ENCODE measurements at regions not wholly inside any gene's neighbourhood (a gene's known extent, or its start where the extent isn't known, plus 50 kb on each side); places are given as distances from the start of the nearest gene placed in this dataset.

DNA sequence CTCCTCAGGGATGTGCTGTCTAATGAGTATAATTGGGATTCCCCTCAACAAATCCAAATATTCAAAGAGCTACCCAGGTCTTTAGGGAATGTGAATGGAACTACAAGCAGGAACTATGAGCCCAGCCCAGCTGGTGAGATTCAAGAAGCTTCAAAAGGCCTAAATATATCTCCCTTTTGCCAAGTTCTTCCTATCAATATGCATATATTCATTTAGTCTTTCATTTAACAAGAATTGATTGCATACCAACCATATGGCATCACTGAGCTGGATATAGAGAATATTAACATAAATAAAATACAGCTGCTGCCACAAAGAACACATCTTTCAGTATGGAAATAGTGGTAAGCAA, 58.9 kb upstream of the PRSS23 start:
- TF ChIP-seq, protein P1, sequence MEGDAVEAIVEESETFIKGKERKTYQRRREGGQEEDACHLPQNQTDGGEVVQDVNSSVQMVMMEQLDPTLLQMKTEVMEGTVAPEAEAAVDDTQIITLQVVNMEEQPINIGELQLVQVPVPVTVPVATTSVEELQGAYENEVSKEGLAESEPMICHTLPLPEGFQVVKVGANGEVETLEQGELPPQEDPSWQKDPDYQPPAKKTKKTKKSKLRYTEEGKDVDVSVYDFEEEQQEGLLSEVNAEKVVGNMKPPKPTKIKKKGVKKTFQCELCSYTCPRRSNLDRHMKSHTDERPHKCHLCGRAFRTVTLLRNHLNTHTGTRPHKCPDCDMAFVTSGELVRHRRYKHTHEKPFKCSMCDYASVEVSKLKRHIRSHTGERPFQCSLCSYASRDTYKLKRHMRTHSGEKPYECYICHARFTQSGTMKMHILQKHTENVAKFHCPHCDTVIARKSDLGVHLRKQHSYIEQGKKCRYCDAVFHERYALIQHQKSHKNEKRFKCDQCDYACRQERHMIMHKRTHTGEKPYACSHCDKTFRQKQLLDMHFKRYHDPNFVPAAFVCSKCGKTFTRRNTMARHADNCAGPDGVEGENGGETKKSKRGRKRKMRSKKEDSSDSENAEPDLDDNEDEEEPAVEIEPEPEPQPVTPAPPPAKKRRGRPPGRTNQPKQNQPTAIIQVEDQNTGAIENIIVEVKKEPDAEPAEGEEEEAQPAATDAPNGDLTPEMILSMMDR (conservative IDR thresholded peaks at IDR 0.05; ENCODE audit: low read depth, low read length), result no peak
- no peak for TF ChIP-seq EZH2 (IDR thresholded peaks at IDR 0.05; ENCODE audit: borderline replicate concordance, low read depth, low read length, poor library complexity, severe bottlenecking)

Measured in A673 (cell line).